GM18867 (cell line): ENCODE measurements at regions not wholly inside any gene's neighbourhood (a gene's known extent, or its start where the extent isn't known, plus 50 kb on each side); places are given as distances from the start of the nearest gene placed in this dataset.
"Not testable (repeated sequence)": the region's sequence is repeated elsewhere in the genome, so short reads cannot be mapped to it uniquely, and the experiment has no call there.

Experiments
- ATAC-seq: cut with Tn5 transposase; IDR thresholded peaks from one replicate; pipeline ENCODE4 v1.9.1; 2021; ENCODE audit warnings: mild to moderate bottlenecking, moderate library complexity; ENCODE audit not compliant: unreplicated experiment

GRCh38 chr5:85647349-85648127, 970.2 kb upstream of the COX7C start:
- no peak for ATAC-seq

GRCh38 chr5:85648495-85648894, 969.2 kb upstream of the COX7C start:
- ATAC-seq, result no peak

GRCh38 chr5:85651731-85652130, 966.0 kb upstream of the COX7C start:
- ATAC-seq, result no peak

- not testable (repeated sequence) for ATAC-seq
These were observed 963.6 kb upstream of the COX7C start for GRCh38 chr5:85654144-85654543.

- ATAC-seq, result no peak
These were observed 961.7 kb upstream of the COX7C start for GRCh38 chr5:85656050-85656449.

GRCh38 chr5:85657328-85657727, 960.4 kb upstream of the COX7C start:
- ATAC-seq, result not testable (repeated sequence)

GRCh38 chr5:85662969-85663707, 954.6 kb upstream of the COX7C start:
- ATAC-seq, result not testable (repeated sequence)

GRCh38 chr5:85663708-85664031, 954.1 kb upstream of the COX7C start:
- ATAC-seq, result no peak

- ATAC-seq, result no peak
These were observed 947.3 kb upstream of the COX7C start for GRCh38 chr5:85670417-85670816.

GRCh38 chr5:85671223-85671970, 946.3 kb upstream of the COX7C start:
- ATAC-seq, result no peak

- no peak for ATAC-seq
These were observed 935.9 kb upstream of the COX7C start for GRCh38 chr5:85681871-85682270.

GRCh38 chr5:85684351-85684750, 933.4 kb upstream of the COX7C start:
- no peak for ATAC-seq

GRCh38 chr5:85703296-85703695, 914.4 kb upstream of the COX7C start:
- no peak for ATAC-seq

- no peak for ATAC-seq
These were observed 908.0 kb upstream of the COX7C start for GRCh38 chr5:85709728-85710127.

GRCh38 chr5:85716344-85717202, 901.2 kb upstream of the COX7C start:
- ATAC-seq, result no peak

GRCh38 chr5:85717203-85717563, 900.6 kb upstream of the COX7C start:
- ATAC-seq, result no peak

- ATAC-seq, result no peak
These were observed 885.6 kb upstream of the COX7C start for GRCh38 chr5:85732185-85732584.

GRCh38 chr5:85741972-85742371, 875.8 kb upstream of the COX7C start:
- ATAC-seq, result no peak

GRCh38 chr5:85760519-85760918, 857.2 kb upstream of the COX7C start:
- ATAC-seq, result no peak

GRCh38 chr5:85769347-85769746, 848.4 kb upstream of the COX7C start:
- ATAC-seq, result no peak

GRCh38 chr5:85784746-85785145, 833.0 kb upstream of the COX7C start:
- ATAC-seq, result no peak
